Spleen (tissue), 7 donors: ENCODE measurements at regions not wholly inside any gene's neighbourhood (a gene's known extent, or its start where the extent isn't known, plus 50 kb on each side); places are given as distances from the start of the nearest gene placed in this dataset.

ENCODE experiments used
- CTCF ChIP-seq, 11 experiments: fragments of 200-600 bp in 7 of 11; fragments of 450-650 bp in 4 of 11; sonication (generic) in 4 of 11; IDR thresholded peaks in 8 of 11; conservative IDR thresholded peaks in 3 of 11; 1 replicate in 7 of 11; 2 replicates in 4 of 11; pipeline versions ENCODE4 v1.4.0 to v1.8.0; 2016 to 2021; ENCODE audit warnings: antibody characterized with exemption in 11 of 11, inconsistent platforms in 4 of 11, mild to moderate bottlenecking in 1 of 11
- POLR2AphosphoS5 ChIP-seq, 3 donors: sonication (generic); formaldehyde crosslinking; IDR thresholded peaks; one replicate each; pipeline ENCODE4 v1.5.1; 2017; ENCODE audit warnings: antibody characterized with exemption in 3 of 3
- donor health status: DM: no; HTN: no; CAD: no; lungs with moderate emphysema.
- donor health status: DM: no; HTN: no; CAD: no.
- donor health status: DM: no; HTN: no; CAD: no.

- TF ChIP-seq CTCF (IDR thresholded peaks at IDR 0.05 in 8 of 11, conservative IDR thresholded peaks at IDR 0.05 in 3 of 11) (no peak), POLR2AphosphoS5 (IDR thresholded peaks at IDR 0.05) (no peak)
Observed at GRCh38 chr11:56916587-56916986, 72.1 kb upstream of the OR5AK2 start.
